ENCODE measurements at regions not wholly inside any gene's neighbourhood (a gene's known extent, or its start where the extent isn't known, plus 50 kb on each side); places are given as distances from the start of the nearest gene placed in this dataset.

GRCh38 chr15:38652183-38652794 lies 87.7 kb upstream of the RASGRP1 start:
- DNase-seq (ENCODE audit: low read depth, low spot score) = no peak
- H3K4me3 ChIP-seq (ENCODE audit: low read depth, low read length) = no peak overlapping the region
- no peak for TF ChIP-seq CTCF (IDR thresholded peaks at IDR 0.05; ENCODE audit: low read depth, low read length)
- in situ Hi-C loops (cut with HindIII; ENCODE audit: low sequenced_read_pairs) = no loop called here

DNA sequence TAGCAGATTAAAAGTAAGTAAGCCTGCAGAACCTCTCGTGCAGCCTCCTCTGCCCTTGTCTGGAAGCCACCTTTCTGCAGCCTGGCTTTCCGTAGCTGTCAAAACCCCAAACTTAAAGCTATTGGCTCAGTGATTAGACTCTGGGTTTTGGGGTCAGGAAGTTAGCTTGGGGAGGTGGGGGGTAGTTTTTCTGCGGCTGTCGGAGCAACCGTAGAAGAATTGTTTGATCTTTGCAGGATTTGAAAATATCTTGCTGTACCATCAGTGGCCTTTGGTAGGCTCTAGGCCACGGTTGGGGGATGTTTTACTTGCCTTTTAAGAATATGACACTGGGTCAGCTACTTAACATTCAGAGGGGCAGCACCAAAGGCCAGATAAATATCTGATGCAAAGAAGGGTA lies 88.4 kb upstream of the RASGRP1 start:
- in situ Hi-C loops (cut with HindIII; ENCODE audit: low sequenced_read_pairs) = no loop called here
- no peak for DNase-seq (ENCODE audit: low read depth, low spot score)

DNA sequence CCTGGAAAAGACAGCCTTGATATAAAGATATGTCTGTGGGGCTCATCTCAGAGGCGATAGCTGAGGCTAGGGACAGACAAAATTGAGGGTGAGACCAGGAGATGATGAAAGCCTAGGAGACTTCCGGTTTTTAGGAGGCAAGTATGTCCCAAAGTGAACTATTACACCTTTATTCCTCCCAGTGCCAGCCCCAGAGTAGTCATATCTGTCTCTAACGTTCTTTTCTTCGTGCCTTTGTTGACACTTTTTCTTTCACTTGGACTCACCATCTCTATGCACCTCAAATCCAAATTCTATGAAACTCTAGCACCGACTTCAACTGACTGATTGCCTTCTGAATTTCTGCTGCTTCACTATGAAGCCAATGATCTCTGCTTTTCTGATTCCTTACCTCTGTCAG lies 93.8 kb upstream of the RASGRP1 start:
- H3K4me3 ChIP-seq (ENCODE audit: low read depth, low read length) = no peak overlapping the region
- DNase-seq (ENCODE audit: low read depth, low spot score) = no peak
- no peak for TF ChIP-seq CTCF (IDR thresholded peaks at IDR 0.05; ENCODE audit: low read depth, low read length)
- in situ Hi-C loops (cut with HindIII; ENCODE audit: low sequenced_read_pairs) = no loop called here

More for the DNA sequence above, 88.4 kb upstream of the RASGRP1 start:
- no peak for TF ChIP-seq CTCF (IDR thresholded peaks at IDR 0.05; ENCODE audit: low read depth, low read length)
- no peak overlapping the region for H3K4me3 ChIP-seq (ENCODE audit: low read depth, low read length)

- no peak for DNase-seq (ENCODE audit: low read depth, low spot score)
- TF ChIP-seq CTCF (IDR thresholded peaks at IDR 0.05; ENCODE audit: low read depth, low read length) = no peak
- H3K4me3 ChIP-seq (ENCODE audit: low read depth, low read length) = no peak overlapping the region
- in situ Hi-C loops (cut with HindIII; ENCODE audit: low sequenced_read_pairs) = no loop called here
These were observed 96.1 kb upstream of the RASGRP1 start for GRCh38 chr15:38660738-38661137.

GRCh38 chr15:38662033-38662802 lies 97.6 kb upstream of the RASGRP1 start:
- H3K4me3 ChIP-seq (ENCODE audit: low read depth, low read length) = no peak overlapping the region
- no peak for TF ChIP-seq CTCF (IDR thresholded peaks at IDR 0.05; ENCODE audit: low read depth, low read length)
- in situ Hi-C loops (cut with HindIII; ENCODE audit: low sequenced_read_pairs) = no loop called here
- no peak for DNase-seq (ENCODE audit: low read depth, low spot score)

DNA sequence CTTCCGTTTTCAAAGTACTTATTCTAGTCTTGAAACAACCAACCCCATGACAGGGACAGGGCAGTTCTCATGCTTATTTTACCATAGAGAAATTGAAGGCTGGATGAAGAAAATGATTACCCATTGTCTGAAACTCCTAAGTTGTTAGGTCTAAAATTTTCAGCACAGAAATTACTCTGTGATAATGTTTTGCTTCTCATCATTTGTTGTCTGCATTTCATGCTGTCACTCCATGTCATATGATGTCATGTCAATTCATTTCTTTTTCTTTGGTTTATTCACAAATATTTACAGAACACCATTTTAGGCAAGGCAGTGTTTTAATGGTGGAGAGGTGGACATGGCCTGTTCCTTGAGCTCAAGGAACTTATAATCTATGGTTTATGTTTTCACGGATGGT lies 98.2 kb upstream of the RASGRP1 start:
- no peak for TF ChIP-seq CTCF (IDR thresholded peaks at IDR 0.05; ENCODE audit: low read depth, low read length)

More for the DNA sequence above, 98.2 kb upstream of the RASGRP1 start:
- in situ Hi-C loops (cut with HindIII; ENCODE audit: low sequenced_read_pairs) = no loop called here
- DNase-seq (ENCODE audit: low read depth, low spot score) = no peak
- H3K4me3 ChIP-seq (ENCODE audit: low read depth, low read length) = no peak overlapping the region

Measured in astrocyte of the spinal cord (primary cell).